ENCODE measurements at regions not wholly inside any gene's neighbourhood (a gene's known extent, or its start where the extent isn't known, plus 50 kb on each side); places are given as distances from the start of the nearest gene placed in this dataset.

GRCh38 chr5:19319252-19319651, 668.7 kb downstream of the CDH18 start:
- no peak for DNase-seq (ENCODE audit: low read depth, low spot score)

GRCh38 chr5:19322716-19323485, 665.1 kb downstream of the CDH18 start:
- peak; percentile 41 for DNase-seq (ENCODE audit: low read depth, low spot score)

GRCh38 chr5:19334278-19334677, 653.7 kb downstream of the CDH18 start:
- DNase-seq (ENCODE audit: low read depth, low spot score): no peak

- no peak for DNase-seq (ENCODE audit: low read depth, low spot score)
These were observed 645.1 kb downstream of the CDH18 start for GRCh38 chr5:19342942-19343341.

- DNase-seq (ENCODE audit: low read depth, low spot score): no peak
These were observed 635.9 kb downstream of the CDH18 start for GRCh38 chr5:19352120-19352519.

GRCh38 chr5:19369048-19369447, 619.0 kb downstream of the CDH18 start:
- DNase-seq (ENCODE audit: low read depth, low spot score): no peak

GRCh38 chr5:19369561-19369960, 618.4 kb downstream of the CDH18 start:
- no peak for DNase-seq (ENCODE audit: low read depth, low spot score)

GRCh38 chr5:19370655-19371386, 617.2 kb downstream of the CDH18 start:
- DNase-seq (ENCODE audit: low read depth, low spot score): no peak

- no peak for DNase-seq (ENCODE audit: low read depth, low spot score)
These were observed 599.6 kb downstream of the CDH18 start for GRCh38 chr5:19388391-19388790.

GRCh38 chr5:19401032-19401431, 587.0 kb downstream of the CDH18 start:
- no peak for DNase-seq (ENCODE audit: low read depth, low spot score)

- no peak for DNase-seq (ENCODE audit: low read depth, low spot score)
These were observed 581.2 kb downstream of the CDH18 start for GRCh38 chr5:19406576-19407365.

GRCh38 chr5:19408149-19408548, 579.9 kb downstream of the CDH18 start:
- no peak for DNase-seq (ENCODE audit: low read depth, low spot score)

- DNase-seq (ENCODE audit: low read depth, low spot score): no peak
These were observed 576.1 kb downstream of the CDH18 start for GRCh38 chr5:19411936-19412335.
